Esophagus mucosa (tissue), 1 donor: ENCODE measurements at regions not wholly inside any gene's neighbourhood (a gene's known extent, or its start where the extent isn't known, plus 50 kb on each side); places are given as distances from the start of the nearest gene placed in this dataset.
"Not testable (repeated sequence)": the region's sequence is repeated elsewhere in the genome, so short reads cannot be mapped to it uniquely, and the experiment has no call there.

ENCODE experiments used
- ATAC-seq: fragments of 200-7000 bp; cut with Tn5 transposase; one replicate; pipeline ENCODE4 v1.9.1; 2020
- donor health status: DM: yes; HTN: yes; CAD: no.

GRCh38 chr6:140731741-140732140 is 1357.3 kb upstream of the CITED2 start:
- no peak for ATAC-seq

- ATAC-seq: no peak
Measured at GRCh38 chr6:140729521-140729920, 1355.1 kb upstream of the CITED2 start.

- no peak for ATAC-seq
Measured at GRCh38 chr6:140718021-140718420, 1343.6 kb upstream of the CITED2 start.

GRCh38 chr6:140713495-140713894 is 1339.0 kb upstream of the CITED2 start:
- no peak for ATAC-seq

GRCh38 chr6:140711019-140711613 is 1336.7 kb upstream of the CITED2 start:
- ATAC-seq: no peak

- no peak for ATAC-seq
Measured at GRCh38 chr6:140708441-140708840, 1334.0 kb upstream of the CITED2 start.

- not testable (repeated sequence) for ATAC-seq
Measured at GRCh38 chr6:140704008-140704407, 1329.6 kb upstream of the CITED2 start.

- no peak for ATAC-seq
Measured at GRCh38 chr6:140697585-140697984, 1323.1 kb upstream of the CITED2 start.

- no peak for ATAC-seq
Measured at GRCh38 chr6:140684776-140685550, 1310.5 kb upstream of the CITED2 start.

- no peak for ATAC-seq
Measured at GRCh38 chr6:140677781-140678528, 1303.5 kb upstream of the CITED2 start.

- ATAC-seq: no peak
Measured at GRCh38 chr6:140671926-140672325, 1297.5 kb upstream of the CITED2 start.

- no peak for ATAC-seq
Measured at GRCh38 chr6:140670021-140670420, 1295.6 kb upstream of the CITED2 start.

- no peak for ATAC-seq
Measured at GRCh38 chr6:140669321-140669720, 1294.9 kb upstream of the CITED2 start.

- ATAC-seq: no peak
Measured at GRCh38 chr6:140663772-140664171, 1289.3 kb upstream of the CITED2 start.

- ATAC-seq: no peak
Measured at GRCh38 chr6:140663094-140663493, 1288.6 kb upstream of the CITED2 start.

- no peak for ATAC-seq
Measured at GRCh38 chr6:140661691-140662090, 1287.2 kb upstream of the CITED2 start.

GRCh38 chr6:140660295-140660694 is 1285.8 kb upstream of the CITED2 start:
- no peak for ATAC-seq

- no peak for ATAC-seq
Measured at GRCh38 chr6:140653972-140654371, 1279.5 kb upstream of the CITED2 start.

GRCh38 chr6:140653506-140653905 is 1279.1 kb upstream of the CITED2 start:
- no peak for ATAC-seq

GRCh38 chr6:140649502-140649901 is 1275.1 kb upstream of the CITED2 start:
- ATAC-seq: not testable (repeated sequence)

GRCh38 chr6:140647322-140647721 is 1272.9 kb upstream of the CITED2 start:
- not testable (repeated sequence) for ATAC-seq

- ATAC-seq: no peak
Measured at GRCh38 chr6:140644017-140644416, 1269.6 kb upstream of the CITED2 start.

- no peak for ATAC-seq
Measured at GRCh38 chr6:140641412-140641811, 1267.0 kb upstream of the CITED2 start.
